ENCODE measurements at regions not wholly inside any gene's neighbourhood (a gene's known extent, or its start where the extent isn't known, plus 50 kb on each side); places are given as distances from the start of the nearest gene placed in this dataset.

DNA sequence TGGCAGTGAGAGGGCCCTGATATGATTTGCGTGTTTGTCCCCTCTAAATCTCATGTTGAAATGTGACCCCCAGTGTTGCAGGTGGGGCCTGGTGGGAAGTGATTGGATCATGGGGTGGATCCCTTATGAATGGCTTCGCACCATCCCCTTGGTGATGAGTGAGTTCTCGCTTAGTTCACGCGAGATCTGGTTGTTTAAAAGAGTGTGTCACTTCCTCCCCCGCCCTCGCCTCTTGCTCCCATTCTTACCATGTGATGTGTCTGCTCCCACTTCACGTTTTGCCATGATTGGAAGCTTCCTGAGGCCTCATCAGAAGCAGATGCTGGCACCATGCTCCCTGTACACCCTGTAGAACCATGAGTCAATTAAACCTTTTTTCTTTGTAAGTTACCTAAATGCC lies 319.9 kb upstream of the ID2 start:
- no peaks in the 10 kb centered on the region for H3K36me3 ChIP-seq (ENCODE audit: insufficient read depth, low read length)
- no peaks in the 10 kb centered on the region for H3K27me3 ChIP-seq (ENCODE audit: insufficient read depth, low read length, poor library complexity, severe bottlenecking)
- no peak overlapping the region for H3K4me2 ChIP-seq (ENCODE audit: low read depth, low read length, poor library complexity, severe bottlenecking)
- no peaks in the 10 kb centered on the region for H3F3A ChIP-seq (ENCODE audit: low read depth)
- no peaks in the 10 kb centered on the region for H3K9me2 ChIP-seq (replicated peaks; ENCODE audit: low read depth, low read length)
- H4K20me1 ChIP-seq (ENCODE audit: insufficient read depth, low read length, poor library complexity, severe bottlenecking): no peaks in the 10 kb centered on the region
- H3K9me3 ChIP-seq (ENCODE audit: insufficient read depth, low read depth, low read length): no peaks in the 10 kb centered on the region
- H3K4me1 ChIP-seq (ENCODE audit: insufficient read depth, low read length, poor library complexity, severe bottlenecking): peaks cover 21% of the 10 kb centered on the region
- no peak for TF ChIP-seq EZH2phosphoT487 (IDR thresholded peaks at IDR 0.05; ENCODE audit: borderline replicate concordance)
- TF ChIP-seq, protein P1, sequence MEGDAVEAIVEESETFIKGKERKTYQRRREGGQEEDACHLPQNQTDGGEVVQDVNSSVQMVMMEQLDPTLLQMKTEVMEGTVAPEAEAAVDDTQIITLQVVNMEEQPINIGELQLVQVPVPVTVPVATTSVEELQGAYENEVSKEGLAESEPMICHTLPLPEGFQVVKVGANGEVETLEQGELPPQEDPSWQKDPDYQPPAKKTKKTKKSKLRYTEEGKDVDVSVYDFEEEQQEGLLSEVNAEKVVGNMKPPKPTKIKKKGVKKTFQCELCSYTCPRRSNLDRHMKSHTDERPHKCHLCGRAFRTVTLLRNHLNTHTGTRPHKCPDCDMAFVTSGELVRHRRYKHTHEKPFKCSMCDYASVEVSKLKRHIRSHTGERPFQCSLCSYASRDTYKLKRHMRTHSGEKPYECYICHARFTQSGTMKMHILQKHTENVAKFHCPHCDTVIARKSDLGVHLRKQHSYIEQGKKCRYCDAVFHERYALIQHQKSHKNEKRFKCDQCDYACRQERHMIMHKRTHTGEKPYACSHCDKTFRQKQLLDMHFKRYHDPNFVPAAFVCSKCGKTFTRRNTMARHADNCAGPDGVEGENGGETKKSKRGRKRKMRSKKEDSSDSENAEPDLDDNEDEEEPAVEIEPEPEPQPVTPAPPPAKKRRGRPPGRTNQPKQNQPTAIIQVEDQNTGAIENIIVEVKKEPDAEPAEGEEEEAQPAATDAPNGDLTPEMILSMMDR (conservative IDR thresholded peaks at IDR 0.05; ENCODE audit: low read length): no peak
- H3K9ac ChIP-seq (ENCODE audit: low read depth, low read length, poor library complexity, severe bottlenecking): no peak overlapping the region
- H2AFZ ChIP-seq (ENCODE audit: low read length): no peak overlapping the region
- no peak overlapping the region for H3K4me3 ChIP-seq (ENCODE audit: low read length, poor library complexity, severe bottlenecking)
- no peaks in the 10 kb centered on the region for H3K79me2 ChIP-seq (ENCODE audit: insufficient read depth, low read length)

DNA sequence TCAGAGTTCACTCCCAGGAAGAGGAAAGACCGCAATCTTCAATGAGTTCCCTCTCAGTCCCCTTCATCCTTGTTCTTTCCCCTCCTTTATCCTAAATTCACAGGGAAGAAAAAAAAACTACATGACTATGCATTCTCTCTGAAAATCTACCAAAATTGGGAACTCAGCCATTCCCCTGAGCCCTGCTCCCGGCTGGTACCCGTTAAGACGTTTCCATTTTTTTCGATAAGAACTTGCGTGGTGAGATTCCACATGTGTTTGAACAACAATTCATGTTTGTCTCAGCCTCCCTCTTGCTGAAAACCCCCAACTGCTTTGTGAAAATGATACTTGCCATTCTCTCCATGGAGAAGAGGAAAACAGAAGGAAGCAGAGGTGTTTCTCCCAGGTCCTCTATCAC lies 318.7 kb upstream of the ID2 start:
- no peaks in the 10 kb centered on the region for H3K27me3 ChIP-seq (ENCODE audit: insufficient read depth, low read length, poor library complexity, severe bottlenecking)
- no peak overlapping the region for H3K9ac ChIP-seq (ENCODE audit: low read depth, low read length, poor library complexity, severe bottlenecking)
- H3K4me3 ChIP-seq (ENCODE audit: low read length, poor library complexity, severe bottlenecking): no peak overlapping the region
- H2AFZ ChIP-seq (ENCODE audit: low read length): 0 out of 2 replicates have a peak overlapping the region, but pooled peaks have one; percentile 8
- H3K79me2 ChIP-seq (ENCODE audit: insufficient read depth, low read length): no peaks in the 10 kb centered on the region
- H3F3A ChIP-seq (ENCODE audit: low read depth): no peaks in the 10 kb centered on the region
- H3K4me2 ChIP-seq (ENCODE audit: low read depth, low read length, poor library complexity, severe bottlenecking): peak overlapping the region; percentile 44
- H3K9me3 ChIP-seq (ENCODE audit: insufficient read depth, low read depth, low read length): no peaks in the 10 kb centered on the region
- H3K4me1 ChIP-seq (ENCODE audit: insufficient read depth, low read length, poor library complexity, severe bottlenecking): peaks cover 32% of the 10 kb centered on the region
- TF ChIP-seq, protein P1 (conservative IDR thresholded peaks at IDR 0.05; ENCODE audit: low read length): no peak
- no peak for TF ChIP-seq EZH2phosphoT487 (IDR thresholded peaks at IDR 0.05; ENCODE audit: borderline replicate concordance)
- no peaks in the 10 kb centered on the region for H3K36me3 ChIP-seq (ENCODE audit: insufficient read depth, low read length)
- H3K9me2 ChIP-seq (replicated peaks; ENCODE audit: low read depth, low read length): no peaks in the 10 kb centered on the region
- H4K20me1 ChIP-seq (ENCODE audit: insufficient read depth, low read length, poor library complexity, severe bottlenecking): no peaks in the 10 kb centered on the region

DNA sequence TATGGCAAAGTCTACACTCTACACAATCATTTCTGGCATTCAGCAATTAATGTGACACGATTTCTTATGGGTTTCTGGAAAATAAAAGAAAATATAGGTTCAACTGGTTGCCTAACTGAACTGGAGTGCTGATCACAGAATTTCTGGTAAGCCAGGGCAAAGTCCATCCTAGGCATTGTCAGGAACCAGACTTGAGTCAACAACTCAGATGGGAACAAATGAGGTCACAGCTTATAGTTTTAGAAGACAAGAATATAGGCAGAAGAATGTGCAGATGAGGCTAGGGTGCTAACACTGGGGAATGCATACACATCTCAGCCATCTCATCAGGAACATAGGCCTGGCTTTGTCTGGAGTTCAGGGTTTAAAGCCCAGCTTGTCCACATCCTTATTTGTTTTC lies 317.2 kb upstream of the ID2 start:
- Histone ChIP-seq H3K27me3 (ENCODE audit: insufficient read depth, low read length, poor library complexity, severe bottlenecking) (no peaks in the 10 kb centered on the region), H2AFZ (ENCODE audit: low read length) (no peak overlapping the region), H3K36me3 (ENCODE audit: insufficient read depth, low read length) (no peaks in the 10 kb centered on the region), H3K4me3 (ENCODE audit: low read length, poor library complexity, severe bottlenecking) (no peak overlapping the region), H4K20me1 (ENCODE audit: insufficient read depth, low read length, poor library complexity, severe bottlenecking) (no peaks in the 10 kb centered on the region), H3K79me2 (ENCODE audit: insufficient read depth, low read length) (no peaks in the 10 kb centered on the region), H3K9me2 (replicated peaks; ENCODE audit: low read depth, low read length) (no peaks in the 10 kb centered on the region), H3K9ac (ENCODE audit: low read depth, low read length, poor library complexity, severe bottlenecking) (no peak overlapping the region), H3K4me2 (ENCODE audit: low read depth, low read length, poor library complexity, severe bottlenecking) (no peak overlapping the region), H3K4me1 (ENCODE audit: insufficient read depth, low read length, poor library complexity, severe bottlenecking) (peaks cover 36% of the 10 kb centered on the region), H3K9me3 (ENCODE audit: insufficient read depth, low read depth, low read length) (no peaks in the 10 kb centered on the region), H3F3A (ENCODE audit: low read depth) (no peaks in the 10 kb centered on the region)
- TF ChIP-seq, protein P1 (conservative IDR thresholded peaks at IDR 0.05; ENCODE audit: low read length): no peak
- TF ChIP-seq EZH2phosphoT487 (IDR thresholded peaks at IDR 0.05; ENCODE audit: borderline replicate concordance): no peak

Data from Loucy (cell line).